Transverse colon (tissue), 4 donors: ENCODE measurements at regions not wholly inside any gene's neighbourhood (a gene's known extent, or its start where the extent isn't known, plus 50 kb on each side); places are given as distances from the start of the nearest gene placed in this dataset.

Source experiments
- DNase-seq: peaks from one replicate; pipeline ENCODE4 v3.0.0-alpha.2; 2019
- H3K27ac ChIP-seq, 4 donors: fragments of 200-600 bp; sonication (generic); 2 replicates each; pipeline ENCODE4 v1.5.1; 2016 to 2018; ENCODE audit warnings: inconsistent platforms in 4 of 4
- H3K27me3 ChIP-seq: fragments of 200-600 bp; sonication (generic); 2 replicates; pipeline ENCODE4 v1.5.1; 2017; ENCODE audit warnings: inconsistent platforms
- H3K36me3 ChIP-seq, 4 donors: fragments of 200-600 bp; sonication (generic); 2 replicates each; pipeline ENCODE4 v1.5.1; 2017 to 2019; ENCODE audit warnings: inconsistent platforms in 4 of 4
- H3K4me1 ChIP-seq, 4 donors: fragments of 200-600 bp; sonication (generic); 2 replicates each; pipeline ENCODE4 v1.5.1; 2017 to 2020; ENCODE audit warnings: inconsistent platforms in 4 of 4
- H3K4me3 ChIP-seq, 4 donors: fragments of 200-600 bp; sonication (generic); 1 replicate in 1 of 4; 2 replicates in 3 of 4; pipeline versions ENCODE4 v1.5.1 to v1.6.1; 2017 to 2019; ENCODE audit warnings: inconsistent platforms in 4 of 4
- H3K9me3 ChIP-seq, 2 donors: fragments of 200-600 bp; sonication (generic); 2 replicates each; pipeline ENCODE4 v1.5.1; 2017 to 2019; ENCODE audit warnings: inconsistent platforms in 2 of 2
- CTCF ChIP-seq, 5 experiments: fragments of 200-600 bp in 3 of 5; fragments of 450-650 bp in 2 of 5; sonication (generic) in 3 of 5; IDR thresholded peaks; 1 replicate in 2 of 5; 2 replicates in 3 of 5; pipeline ENCODE4 v1.5.1; 2016 to 2017; ENCODE audit warnings: antibody characterized with exemption in 5 of 5, inconsistent platforms in 3 of 5, mild to moderate bottlenecking in 2 of 5, moderate library complexity in 1 of 5
- EP300 ChIP-seq: sonication (generic); formaldehyde crosslinking; IDR thresholded peaks from one replicate; pipeline ENCODE4 v1.6.1; 2017; ENCODE audit warnings: antibody characterized with exemption, low read depth
- POLR2A ChIP-seq: fragments of 450-650 bp; IDR thresholded peaks from one replicate; pipeline ENCODE4 v1.6.1; 2016; ENCODE audit warnings: antibody characterized with exemption, mild to moderate bottlenecking, moderate library complexity
- POLR2AphosphoS5 ChIP-seq, 3 donors: sonication (generic); formaldehyde crosslinking; IDR thresholded peaks; one replicate each; pipeline ENCODE4 v1.6.1; 2016; ENCODE audit warnings: antibody characterized with exemption in 3 of 3
- WGBS, 2 donors: methylation state at CpG; one replicate each; pipeline ENCODE4 v1.1.5; 2018; ENCODE audit warnings: low coverage in 1 of 2; 5-methylcytosine and 5-hydroxymethylcytosine counted together
- in situ Hi-C, 4 donors: fragments of 200-750 bp; cut with MboI; loops; one replicate each; pipeline versions ENCODE4 v1.15.0 to v1.15.1; 2017; ENCODE audit warnings: low sequenced_read_pairs in 3 of 4, low pct_ligation_motif_present in 1 of 4, low pct_unique_long_range_greater_than_20kb in 1 of 4
- intact Hi-C: fragments of 100-400 bp; cut with DNase I; formaldehyde crosslinking; loops from one replicate; pipeline ENCODE4 v1.15.1; 2023; ENCODE audit warnings: low total_unique reads

- 46% methylated on average over 5 of the region's 5 CpGs; no CpG with 5 or more reads in 1 of the 2 donors for WGBS, 2 donors
These were observed 180.5 kb upstream of the SFSWAP start for GRCh38 chr12:131530422-131530821.

GRCh38 chr12:131533139-131533538 lies 177.8 kb upstream of the SFSWAP start:
- H3K9me3 ChIP-seq = no peaks in the 10 kb centered on the region
- no peaks in the 10 kb centered on the region for H3K27me3 ChIP-seq
- no peak for DNase-seq
- 82% methylated on average over 12 of the region's 12 CpGs; no CpG with 5 or more reads in 1 of the 2 donors for WGBS, 2 donors
- no peaks in the 10 kb centered on the region for H3K4me1 ChIP-seq
- H3K27ac ChIP-seq = no peak overlapping the region
- in situ Hi-C loops = no loop called here
- H3K4me3 ChIP-seq = no peak overlapping the region
- intact Hi-C loops = no loop called here
- no peaks in the 10 kb centered on the region for H3K36me3 ChIP-seq
- TF ChIP-seq POLR2AphosphoS5 (IDR thresholded peaks at IDR 0.05) (no peak), CTCF (IDR thresholded peaks at IDR 0.05) (no peak)

More at GRCh38 chr12:131530422-131530821, 180.5 kb upstream of the SFSWAP start:
- Histone ChIP-seq H3K36me3 (no peaks in the 10 kb centered on the region), H3K9me3 (no peaks in the 10 kb centered on the region), H3K27me3 (no peaks in the 10 kb centered on the region), H3K4me3 (no peak overlapping the region), H3K27ac (no peak overlapping the region), H3K4me1 (no peaks in the 10 kb centered on the region)
- intact Hi-C loops (loop anchor here (1.0 kb wide), 1 partner anchor 36 kb away; no protein-coding TSS in a partner anchor), in situ Hi-C loops (no loop called here)
- TF ChIP-seq POLR2A (no peak), EP300 (no peak), CTCF (IDR thresholded peaks at IDR 0.05) (no peak), POLR2AphosphoS5 (IDR thresholded peaks at IDR 0.05) (no peak)
- DNase-seq = no peak

GRCh38 chr12:131535779-131536178 lies 175.1 kb upstream of the SFSWAP start:
- H3K9me3 ChIP-seq = no peaks in the 10 kb centered on the region
- H3K27ac ChIP-seq = no peak overlapping the region
- no peak for DNase-seq
- intact Hi-C loops = no loop called here
- H3K4me1 ChIP-seq = no peaks in the 10 kb centered on the region
- no peak for TF ChIP-seq CTCF (IDR thresholded peaks at IDR 0.05)
- no peak for TF ChIP-seq POLR2AphosphoS5 (IDR thresholded peaks at IDR 0.05)
- TF ChIP-seq EP300 = no peak
- TF ChIP-seq POLR2A = no peak
- in situ Hi-C loops = no loop called here
- H3K36me3 ChIP-seq = no peaks in the 10 kb centered on the region
- 88 to 93% methylated on average over 5 of the region's 5 CpGs for WGBS, 2 donors
- no peak overlapping the region for H3K4me3 ChIP-seq
- no peaks in the 10 kb centered on the region for H3K27me3 ChIP-seq

GRCh38 chr12:131536337-131536736 lies 174.6 kb upstream of the SFSWAP start:
- 39 to 92% methylated on average over 2 to 11 of the region's 11 CpGs for WGBS, 2 donors
- in situ Hi-C loops = no loop called here

More at GRCh38 chr12:131536337-131536736, 174.6 kb upstream of the SFSWAP start:
- no peak overlapping the region for H3K4me3 ChIP-seq
- intact Hi-C loops = no loop called here
- DNase-seq = no peak
- no peaks in the 10 kb centered on the region for H3K9me3 ChIP-seq
- H3K27ac ChIP-seq = no peak overlapping the region
- no peaks in the 10 kb centered on the region for H3K4me1 ChIP-seq
- H3K36me3 ChIP-seq = no peaks in the 10 kb centered on the region
- no peaks in the 10 kb centered on the region for H3K27me3 ChIP-seq
- no peak for TF ChIP-seq CTCF (IDR thresholded peaks at IDR 0.05)
- TF ChIP-seq POLR2A = no peak
- no peak for TF ChIP-seq POLR2AphosphoS5 (IDR thresholded peaks at IDR 0.05)
- TF ChIP-seq EP300 = no peak
